DND-41 (cell line): ENCODE measurements at regions not wholly inside any gene's neighbourhood (a gene's known extent, or its start where the extent isn't known, plus 50 kb on each side); places are given as distances from the start of the nearest gene placed in this dataset.

Source experiments
- EZH2 ChIP-seq: IDR thresholded peaks from 3 replicates; pipeline ENCODE4 v1.6.1; 2012; ENCODE audit warnings: borderline replicate concordance, low read depth, mild to moderate bottlenecking, moderate library complexity, low read length, inconsistent platforms; ENCODE audit not compliant: severe bottlenecking
- TF ChIP-seq, protein P1 (sequence below): IDR thresholded peaks from 2 replicates; pipeline ENCODE4 v1.5.1; 2012; ENCODE audit warnings: borderline replicate concordance, low read length, moderate library complexity, mild to moderate bottlenecking; ENCODE audit not compliant: poor library complexity, severe bottlenecking; ENCODE audit errors: extremely low read depth

DNA sequence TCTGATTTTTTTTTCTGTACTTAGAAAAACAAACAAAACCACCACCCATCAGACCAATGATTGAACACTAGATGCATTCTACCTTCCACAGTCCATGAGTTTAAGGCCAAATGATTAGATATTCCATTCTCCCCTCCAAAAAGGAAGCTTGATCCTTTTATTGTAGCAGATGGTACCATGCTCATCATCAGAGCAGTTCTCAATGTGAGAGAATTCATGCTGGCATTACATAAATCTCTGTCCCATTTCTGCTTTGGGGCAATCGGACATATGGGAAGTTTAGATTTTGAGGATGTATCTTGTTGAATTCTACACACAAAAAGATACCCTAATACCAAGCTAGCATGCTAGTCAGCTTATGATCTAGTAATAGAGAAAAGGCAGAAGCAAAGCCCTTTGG lies 186.6 kb downstream of the RAD51AP2 start:
- TF ChIP-seq, protein P1, sequence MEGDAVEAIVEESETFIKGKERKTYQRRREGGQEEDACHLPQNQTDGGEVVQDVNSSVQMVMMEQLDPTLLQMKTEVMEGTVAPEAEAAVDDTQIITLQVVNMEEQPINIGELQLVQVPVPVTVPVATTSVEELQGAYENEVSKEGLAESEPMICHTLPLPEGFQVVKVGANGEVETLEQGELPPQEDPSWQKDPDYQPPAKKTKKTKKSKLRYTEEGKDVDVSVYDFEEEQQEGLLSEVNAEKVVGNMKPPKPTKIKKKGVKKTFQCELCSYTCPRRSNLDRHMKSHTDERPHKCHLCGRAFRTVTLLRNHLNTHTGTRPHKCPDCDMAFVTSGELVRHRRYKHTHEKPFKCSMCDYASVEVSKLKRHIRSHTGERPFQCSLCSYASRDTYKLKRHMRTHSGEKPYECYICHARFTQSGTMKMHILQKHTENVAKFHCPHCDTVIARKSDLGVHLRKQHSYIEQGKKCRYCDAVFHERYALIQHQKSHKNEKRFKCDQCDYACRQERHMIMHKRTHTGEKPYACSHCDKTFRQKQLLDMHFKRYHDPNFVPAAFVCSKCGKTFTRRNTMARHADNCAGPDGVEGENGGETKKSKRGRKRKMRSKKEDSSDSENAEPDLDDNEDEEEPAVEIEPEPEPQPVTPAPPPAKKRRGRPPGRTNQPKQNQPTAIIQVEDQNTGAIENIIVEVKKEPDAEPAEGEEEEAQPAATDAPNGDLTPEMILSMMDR, result no peak
- no peak for TF ChIP-seq EZH2
